ENCODE measurements at regions not wholly inside any gene's neighbourhood (a gene's known extent, or its start where the extent isn't known, plus 50 kb on each side); places are given as distances from the start of the nearest gene placed in this dataset.

DNA sequence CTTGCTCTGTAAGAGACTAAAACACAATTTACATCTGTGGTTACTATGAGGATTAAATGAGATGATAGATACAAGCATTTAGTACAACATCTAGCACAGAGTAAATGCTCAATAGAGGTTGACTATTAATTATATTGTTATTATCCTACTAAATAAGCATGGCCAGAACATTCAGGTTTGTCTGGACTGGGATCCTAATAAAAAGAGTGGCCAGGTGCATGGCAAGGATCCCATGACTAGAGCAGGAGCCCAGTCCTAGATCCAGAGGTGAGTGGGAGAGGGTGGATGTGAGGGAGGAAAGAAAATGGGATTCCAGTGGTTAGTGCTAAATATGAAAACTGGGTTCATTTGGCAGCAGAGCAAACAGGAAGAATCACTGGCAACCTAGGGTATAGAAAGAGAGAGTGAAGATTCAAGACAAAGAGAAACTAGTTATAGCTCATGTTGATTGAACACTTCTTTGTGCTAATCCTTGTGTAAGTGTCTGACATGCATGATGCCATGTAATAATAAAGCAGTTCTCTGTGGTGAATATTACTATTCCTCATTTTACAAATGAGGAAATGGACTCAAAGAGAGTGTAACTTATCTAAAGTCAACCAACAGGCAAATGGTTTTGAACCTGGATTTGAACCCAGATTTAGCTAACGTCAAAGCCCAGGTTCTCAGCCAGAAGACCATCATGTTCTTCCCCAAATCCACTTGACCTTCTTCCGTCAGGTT, 71.1 kb upstream of the FGGY start:
- no peak for DNase-seq

DNA sequence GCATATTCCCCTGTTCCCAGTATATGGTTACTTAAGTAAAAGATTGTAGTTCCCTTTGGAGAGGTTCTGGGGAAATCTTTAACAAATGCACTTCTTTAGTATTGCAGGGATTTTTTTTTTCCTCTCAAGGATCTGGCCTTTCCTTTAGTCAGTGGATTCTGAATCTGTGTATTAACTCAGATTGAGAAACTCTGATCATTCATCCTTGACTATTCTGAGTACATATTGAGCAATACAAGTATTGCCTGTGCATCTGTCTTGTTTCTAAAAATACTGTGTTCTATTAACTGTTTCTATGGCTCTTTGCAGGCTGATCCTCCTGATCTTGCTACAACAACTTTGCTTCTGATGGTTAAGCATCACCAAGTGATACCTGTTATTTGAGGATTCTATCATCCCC, 67.8 kb upstream of the FGGY start:
- no peak for DNase-seq

DNA sequence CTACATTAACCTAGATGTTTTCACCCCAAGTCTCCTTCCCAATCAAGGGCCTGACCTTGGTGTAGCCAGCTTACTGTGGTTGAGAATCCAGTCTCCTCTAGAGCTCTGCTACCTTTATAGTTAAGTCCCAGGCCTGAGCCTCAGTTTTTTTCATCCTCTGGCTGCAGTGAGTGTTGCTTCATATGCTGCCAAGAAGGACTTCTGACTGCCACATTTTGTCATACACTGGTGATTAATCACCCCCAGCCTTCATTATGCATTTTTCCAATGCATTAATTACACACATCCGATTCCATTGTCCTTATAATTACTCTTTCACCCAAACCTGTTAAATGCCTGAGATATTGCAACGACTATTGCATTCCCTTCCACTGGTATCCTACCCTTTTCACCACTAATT, 66.3 kb upstream of the FGGY start:
- no peak for DNase-seq

DNA sequence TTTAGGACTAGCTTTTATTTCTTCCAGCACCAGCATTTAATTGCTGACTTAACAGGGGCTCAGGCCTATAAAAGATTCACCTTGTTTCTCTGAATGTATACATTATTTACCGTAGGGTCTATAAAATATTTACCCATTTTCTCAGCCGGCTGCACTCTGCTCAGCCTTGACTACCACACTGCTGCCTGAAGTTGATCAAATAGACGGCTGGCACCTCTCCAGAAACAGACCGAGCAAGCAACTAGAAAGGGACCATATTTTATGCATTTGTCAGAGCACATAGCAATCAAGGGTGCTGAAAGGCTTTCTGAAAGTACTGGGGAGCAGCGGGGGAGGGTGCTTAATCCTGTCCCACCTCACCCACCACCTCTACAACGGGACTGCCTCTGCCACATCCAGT, 64.7 kb upstream of the FGGY start:
- no peak for DNase-seq

DNA sequence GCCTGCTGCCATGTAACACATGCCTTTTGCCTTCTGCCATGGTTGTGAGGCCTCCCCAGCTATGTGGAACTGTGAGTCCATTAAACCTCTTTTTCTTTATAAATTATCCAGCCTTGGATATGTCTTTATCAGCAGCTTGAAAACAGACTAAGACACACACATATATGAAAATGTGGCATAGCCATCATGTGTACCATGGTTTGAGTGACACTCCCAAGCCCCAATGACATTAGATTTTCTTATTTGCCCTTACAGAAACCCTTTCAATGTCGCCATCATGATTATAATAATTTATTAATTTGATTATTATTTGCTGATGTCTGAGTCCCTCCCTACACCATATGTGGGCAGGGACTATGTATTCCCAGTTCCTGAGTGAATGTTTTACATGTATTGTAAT, 63.5 kb upstream of the FGGY start:
- no peak for DNase-seq

DNA sequence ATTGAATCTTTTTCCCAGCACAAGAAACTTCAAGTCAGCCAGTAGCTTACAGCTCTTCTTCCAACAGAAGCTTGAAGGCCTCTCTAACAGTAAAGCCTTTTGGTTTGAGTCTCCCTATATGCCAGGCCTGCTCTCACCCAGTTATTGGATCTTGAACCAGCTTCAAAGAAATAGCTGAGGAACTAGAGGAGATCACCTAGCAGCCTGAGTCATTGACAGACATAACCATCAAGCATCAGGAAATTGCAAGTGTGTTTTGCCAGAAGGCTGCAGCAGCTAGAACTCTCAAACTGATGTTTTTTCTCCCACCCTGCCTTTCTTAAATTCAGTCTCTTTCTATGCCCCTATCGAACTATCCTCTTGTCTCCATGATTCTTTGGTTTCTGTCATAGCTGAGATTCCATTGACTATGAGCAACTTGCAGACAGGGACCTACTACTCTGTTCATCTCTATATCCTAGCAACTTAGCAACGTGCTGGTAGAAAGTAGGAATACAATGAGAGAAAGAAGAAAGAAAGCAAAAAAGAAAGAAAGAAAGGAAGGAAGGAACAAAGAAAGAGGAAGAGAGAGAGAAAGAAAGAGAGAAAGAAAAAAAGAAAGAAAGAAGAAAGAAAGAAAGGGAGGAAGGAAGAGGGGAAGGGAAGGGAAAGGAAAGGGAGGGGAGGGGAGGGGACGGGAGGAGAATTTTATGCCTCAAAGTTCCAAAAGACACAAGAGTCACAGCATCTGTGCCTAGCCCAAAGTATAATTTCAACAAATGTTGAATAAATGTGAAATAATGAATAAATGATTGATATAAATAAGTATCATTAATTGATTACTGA, 60.0 kb upstream of the FGGY start:
- DNase-seq, result no peak

DNA sequence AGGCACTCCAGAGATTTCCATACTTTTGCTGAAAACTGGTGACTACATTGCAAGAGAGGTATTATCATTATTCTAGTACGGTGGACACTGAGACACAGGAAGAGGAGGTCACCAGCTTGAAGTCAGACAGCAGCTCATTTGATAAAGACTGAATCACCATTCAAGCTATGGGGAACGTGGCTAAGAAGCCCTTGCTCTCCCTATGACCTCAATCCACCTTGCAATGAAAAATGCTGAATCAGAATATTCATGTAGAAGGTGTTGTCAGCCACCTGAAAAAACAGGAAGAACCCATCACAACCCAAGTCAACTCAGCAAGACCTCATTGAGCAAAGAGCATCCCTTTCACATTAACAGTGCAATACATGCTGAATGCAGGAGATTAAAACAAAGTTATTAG, 59.0 kb upstream of the FGGY start:
- DNase-seq, result no peak

DNA sequence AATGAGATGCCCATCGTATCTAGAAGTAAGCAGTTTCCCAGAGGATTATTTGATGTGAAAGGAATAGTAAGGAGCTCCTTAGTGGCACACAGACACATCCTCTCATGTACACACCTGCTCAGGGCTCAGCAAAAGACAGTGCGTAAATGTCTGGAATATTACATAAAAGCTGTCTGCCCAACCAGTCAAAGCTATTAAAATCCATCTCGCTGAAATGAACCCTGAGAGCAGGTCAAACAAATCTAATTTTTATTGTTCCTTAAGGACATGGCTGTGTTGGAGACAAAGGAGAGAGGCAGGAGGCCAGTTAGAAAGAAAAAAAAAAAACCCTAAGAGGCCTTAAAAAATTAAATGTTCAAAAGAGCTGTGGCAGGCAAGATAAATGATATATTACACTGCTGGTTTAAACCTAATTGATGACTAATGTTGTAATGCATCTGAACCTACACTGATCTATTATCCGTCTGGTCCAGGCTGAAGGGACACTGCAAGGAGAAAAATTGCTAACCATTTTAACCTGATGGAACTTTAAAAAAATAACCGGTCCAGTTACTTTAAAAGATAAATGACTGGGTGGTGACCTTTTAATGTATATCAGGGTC, 58.5 kb upstream of the FGGY start:
- DNase-seq, result no peak

DNA sequence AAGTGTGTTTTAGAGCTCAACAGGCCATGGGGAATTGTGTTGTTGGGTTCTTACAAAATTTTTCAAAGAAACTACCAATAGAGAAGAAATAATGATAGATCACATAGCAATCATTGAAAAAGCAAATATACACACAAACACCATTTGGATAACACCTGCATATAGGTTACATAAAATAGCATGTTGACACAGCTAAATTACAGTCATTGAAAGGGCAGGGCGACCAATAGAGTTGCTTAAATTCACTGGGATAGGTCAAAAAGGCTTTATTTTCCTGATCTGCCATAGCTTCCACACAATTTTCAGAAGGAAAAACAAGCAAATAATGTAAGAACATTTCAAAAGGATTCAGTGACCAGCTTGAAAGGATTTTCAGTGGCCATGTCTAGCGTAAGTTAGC, 57.9 kb upstream of the FGGY start:
- DNase-seq, result no peak

DNA sequence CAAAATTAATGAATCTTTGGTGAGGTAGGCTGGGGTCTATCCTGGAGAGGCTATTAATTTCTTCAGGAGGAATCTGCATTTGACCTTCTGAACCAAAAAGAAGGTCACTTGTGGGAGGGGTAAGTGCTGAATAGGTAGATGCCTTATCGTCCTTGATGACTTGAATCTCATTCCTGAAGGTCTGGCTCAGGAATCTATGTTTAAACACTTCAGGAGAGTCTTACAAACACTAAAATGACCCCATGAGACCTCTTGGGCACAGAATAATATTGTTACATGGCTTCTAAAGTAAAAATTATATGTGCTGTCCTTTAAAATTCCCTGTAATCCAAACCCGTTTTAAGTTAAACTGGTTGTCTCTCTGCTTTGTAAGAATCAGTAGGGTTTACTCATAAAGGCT, 55.0 kb upstream of the FGGY start:
- DNase-seq, result no peak

DNA sequence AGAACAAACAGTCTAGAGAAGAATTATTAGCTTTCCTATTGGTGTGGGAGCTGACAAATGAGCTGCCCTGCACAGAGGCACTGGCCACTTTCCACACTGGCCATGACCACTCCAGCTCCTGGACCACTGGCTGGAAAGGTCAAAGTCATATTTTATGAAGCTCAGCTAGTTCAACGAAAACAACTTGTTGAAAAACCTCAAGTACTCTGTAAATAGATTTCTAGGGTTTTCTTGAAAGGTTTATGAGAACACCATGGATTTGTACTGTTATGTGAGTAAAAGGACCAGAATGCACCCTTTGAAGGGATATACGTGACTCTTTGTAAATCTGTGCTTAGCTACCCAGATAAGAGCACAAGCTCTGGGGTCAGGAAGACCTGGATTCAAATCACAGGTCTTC, 54.5 kb upstream of the FGGY start:
- DNase-seq, result no peak

DNA sequence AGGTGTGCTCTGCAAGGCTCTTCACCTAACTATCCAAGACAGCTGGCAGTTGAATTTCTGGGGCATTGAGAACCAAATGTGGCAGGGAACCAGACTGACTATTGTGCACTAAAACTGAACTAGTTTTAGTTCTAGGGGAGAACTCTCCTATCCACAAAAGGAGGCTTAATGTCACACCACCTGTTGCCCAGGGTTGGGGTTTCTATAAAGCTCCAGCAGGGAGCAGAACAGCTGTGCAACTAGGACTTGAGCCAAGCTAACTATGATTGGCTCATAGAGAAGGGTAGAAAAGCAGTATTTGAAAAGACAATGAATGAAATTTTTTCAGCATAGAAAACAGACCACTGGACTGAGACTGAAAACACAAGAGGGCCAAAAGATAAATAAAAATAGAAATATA, 53.3 kb upstream of the FGGY start:
- DNase-seq, result no peak

DNA sequence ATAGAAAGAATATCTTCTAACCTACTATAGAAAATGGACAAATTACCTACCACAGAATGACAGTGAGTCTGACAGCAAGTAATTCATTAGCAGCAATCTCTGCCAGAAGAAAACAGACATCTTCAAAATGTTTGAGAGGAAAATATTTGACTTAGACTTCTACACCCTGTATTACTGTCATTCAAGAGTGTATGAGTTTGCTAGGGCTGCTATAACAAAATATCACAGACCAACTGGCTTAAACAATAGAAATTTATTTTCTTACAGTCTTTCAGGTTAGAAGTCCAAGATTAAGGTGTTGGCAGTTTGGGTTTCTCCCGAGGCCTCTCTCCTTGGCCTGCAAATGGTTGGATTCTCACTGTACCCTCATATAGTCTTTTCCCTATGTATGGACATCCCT, 52.9 kb upstream of the FGGY start:
- no peak for DNase-seq

DNA sequence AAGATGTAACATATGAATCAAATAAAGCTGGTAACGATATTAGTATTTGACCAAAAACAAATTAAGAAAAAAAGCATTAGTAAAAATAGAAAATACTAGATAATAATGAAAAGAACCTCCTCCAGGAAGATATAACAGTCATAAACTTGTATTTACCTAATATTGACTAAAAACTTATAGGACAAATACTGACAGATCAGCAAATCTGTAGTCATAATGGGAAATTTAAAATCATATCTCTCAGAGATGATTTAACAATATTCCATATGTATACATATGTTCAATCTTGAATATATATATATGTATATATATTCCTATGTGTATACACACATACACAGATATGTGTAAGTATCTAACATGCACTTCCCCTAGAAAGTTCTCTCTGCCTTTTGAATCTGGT, 52.0 kb upstream of the FGGY start:
- no peak for DNase-seq

All from NCI-H526 (cell line).